Liver (tissue), 8 donors: ENCODE measurements at regions not wholly inside any gene's neighbourhood (a gene's known extent, or its start where the extent isn't known, plus 50 kb on each side); places are given as distances from the start of the nearest gene placed in this dataset.

Experiments used
- DNase-seq: peaks from one replicate; pipeline ENCODE4 v3.0.0-alpha.2; 2017; ENCODE audit warnings: low spot score
- H3K27ac ChIP-seq, 2 donors: one replicate each; pipeline ENCODE4 v1.7.0; 2013; ENCODE audit warnings: inconsistent platforms in 2 of 2, low read length in 2 of 2, control low read depth in 1 of 2, low read depth in 1 of 2, mild to moderate bottlenecking in 1 of 2
- H3K27me3 ChIP-seq, 4 donors: one replicate each; pipeline versions ENCODE4 v1.6.1 to v1.7.0; 2013; ENCODE audit warnings: low read length in 3 of 4, inconsistent platforms in 1 of 4, mild to moderate bottlenecking in 1 of 4, moderate library complexity in 1 of 4; ENCODE audit not compliant: control insufficient read depth in 4 of 4, insufficient read depth in 4 of 4
- H3K36me3 ChIP-seq, 4 donors: one replicate each; pipeline versions ENCODE4 v1.6.1 to v1.7.0; 2013; ENCODE audit warnings: low read length in 3 of 4, mild to moderate bottlenecking in 3 of 4, low read depth in 1 of 4, moderate library complexity in 1 of 4; ENCODE audit not compliant: control insufficient read depth in 4 of 4, insufficient read depth in 3 of 4
- H3K4me1 ChIP-seq, 4 donors: one replicate each; pipeline versions ENCODE4 v1.6.1 to v1.7.0; 2013; ENCODE audit warnings: low read length in 3 of 4, mild to moderate bottlenecking in 3 of 4, moderate library complexity in 1 of 4; ENCODE audit not compliant: control insufficient read depth in 4 of 4, insufficient read depth in 4 of 4
- H3K4me3 ChIP-seq, 3 donors: one replicate each; pipeline versions ENCODE4 v1.6.1 to v1.7.0; 2013; ENCODE audit warnings: low read length in 3 of 3, control low read depth in 1 of 3, low read depth in 1 of 3, mild to moderate bottlenecking in 1 of 3
- H3K9ac ChIP-seq, 2 donors: one replicate each; pipeline ENCODE4 v1.7.0; 2013; ENCODE audit warnings: low read length in 2 of 2, mild to moderate bottlenecking in 2 of 2, moderate library complexity in 2 of 2, control low read depth in 1 of 2, low read depth in 1 of 2
- H3K9me3 ChIP-seq, 4 donors: one replicate each; pipeline versions ENCODE4 v1.6.1 to v1.7.0; 2013; ENCODE audit warnings: low read length in 3 of 4; ENCODE audit not compliant: control insufficient read depth in 4 of 4
- EGR1 ChIP-seq, 2 donors: IDR thresholded peaks; 2 replicates each; pipeline ENCODE4 v1.6.1; 2016 to 2018; ENCODE audit warnings: antibody characterized with exemption in 2 of 2, low read depth in 2 of 2
- FOXA1 ChIP-seq: IDR thresholded peaks from 2 replicates; pipeline ENCODE4 v1.6.1; 2016; ENCODE audit warnings: antibody characterized with exemption
- FOXA2 ChIP-seq: IDR thresholded peaks from 2 replicates; pipeline ENCODE4 v1.6.1; 2016; ENCODE audit warnings: antibody characterized with exemption
- GABPA ChIP-seq, 2 donors: IDR thresholded peaks in 1 of 2; conservative IDR thresholded peaks in 1 of 2; 2 replicates each; pipeline ENCODE4 v1.6.1; 2016; ENCODE audit warnings: antibody characterized with exemption in 2 of 2, mild to moderate bottlenecking in 1 of 2, moderate library complexity in 1 of 2
- HNF4A ChIP-seq, 2 donors: conservative IDR thresholded peaks; 2 replicates each; pipeline ENCODE4 v1.6.1; 2016; ENCODE audit warnings: antibody characterized with exemption in 2 of 2, mild to moderate bottlenecking in 2 of 2
- HNF4G ChIP-seq: IDR thresholded peaks from 2 replicates; pipeline ENCODE4 v1.6.1; 2016; ENCODE audit warnings: antibody characterized with exemption
- JUND ChIP-seq, 2 donors: IDR thresholded peaks; 2 replicates each; pipeline ENCODE4 v1.6.1; 2016; ENCODE audit warnings: antibody characterized with exemption in 2 of 2
- NR2F2 ChIP-seq: IDR thresholded peaks from 2 replicates; pipeline ENCODE4 v1.6.1; 2016; ENCODE audit warnings: antibody characterized with exemption
- RXRA ChIP-seq, 2 donors: IDR thresholded peaks; 2 replicates each; pipeline ENCODE4 v1.6.1; 2017 to 2018; ENCODE audit warnings: antibody characterized with exemption in 2 of 2, mild to moderate bottlenecking in 1 of 2
- SP1 ChIP-seq: IDR thresholded peaks from 2 replicates; pipeline ENCODE4 v1.6.1; 2018; ENCODE audit warnings: antibody characterized with exemption, mild to moderate bottlenecking
- TAF1 ChIP-seq: conservative IDR thresholded peaks from 2 replicates; pipeline ENCODE4 v1.6.1; 2016; ENCODE audit warnings: antibody characterized with exemption, mild to moderate bottlenecking
- YY1 ChIP-seq: IDR thresholded peaks from 2 replicates; pipeline ENCODE4 v1.6.1; 2016; ENCODE audit warnings: antibody characterized with exemption, mild to moderate bottlenecking
- WGBS: extraction: QIAGEN DNeasy Blood & Tissue Kit; methylation state at CpG from one replicate; pipeline ENCODE4 v1.1.7; 2013; 5-methylcytosine and 5-hydroxymethylcytosine counted together
- TF ChIP-seq, protein P1 (sequence below): IDR thresholded peaks from 2 replicates; pipeline ENCODE4 v1.6.1; 2016; ENCODE audit warnings: antibody characterized with exemption
- TF ChIP-seq, protein P2 (sequence below): fragments of 150-350 bp; IDR thresholded peaks from 2 replicates; pipeline ENCODE4 v1.5.1; 2017; ENCODE audit warnings: improper control_type of control experiment, low read depth, low read length; ENCODE audit not compliant: missing input control
- TF ChIP-seq, protein P3 (sequence below): IDR thresholded peaks from 2 replicates; pipeline ENCODE4 v1.6.1; 2016; ENCODE audit warnings: antibody characterized with exemption
- TF ChIP-seq, protein P4 (sequence below): IDR thresholded peaks from 2 replicates; pipeline ENCODE4 v1.6.1; 2016; ENCODE audit warnings: antibody characterized with exemption, mild to moderate bottlenecking
- donor health status: healthy.
- donor health status: healthy.
- donor health status: healthy.
- donor health status: healthy.
- donor health status: healthy.

DNA sequence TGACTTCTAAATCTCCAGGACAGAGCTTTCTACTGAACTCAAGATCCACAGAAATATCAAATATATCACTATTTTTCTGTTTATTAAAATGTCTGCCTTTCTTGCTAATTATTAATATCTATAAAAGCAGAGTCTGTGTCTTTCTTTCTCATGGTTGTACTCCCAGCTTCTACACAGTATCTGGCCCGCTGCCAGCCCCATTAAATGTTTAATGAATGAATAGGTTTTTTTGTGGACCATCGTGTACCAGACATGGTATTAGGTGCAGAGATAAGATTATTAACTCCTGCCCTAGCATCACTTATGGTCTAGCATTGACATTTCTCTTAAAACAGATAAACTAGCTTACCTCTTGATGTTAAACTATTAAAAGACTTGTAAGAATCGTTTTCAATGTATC, 111.4 kb upstream of the RBMS3 start:
- Histone ChIP-seq H3K36me3 (no peaks in the 10 kb centered on the region), H3K4me3 (no peak overlapping the region), H3K27ac (no peak overlapping the region), H3K4me1 (no peaks in the 10 kb centered on the region), H3K27me3 (no peaks in the 10 kb centered on the region), H3K9me3 (no peaks in the 10 kb centered on the region), H3K9ac (no peak overlapping the region)
- TF ChIP-seq NR2F2 (no peak), JUND (IDR thresholded peaks at IDR 0.05) (no peak), TAF1 (no peak), EGR1 (IDR thresholded peaks at IDR 0.05; ENCODE audit: low read depth in 2 of 2) (no peak), SP1 (no peak), FOXA1 (no peak), YY1 (no peak), HNF4A (conservative IDR thresholded peaks at IDR 0.05) (no peak), HNF4G (no peak), FOXA2 (no peak), GABPA (IDR thresholded peaks at IDR 0.05 in 1 of 2, conservative IDR thresholded peaks at IDR 0.05 in 1 of 2) (no peak), RXRA (IDR thresholded peaks at IDR 0.05) (no peak)
- TF ChIP-seq, protein P1, sequence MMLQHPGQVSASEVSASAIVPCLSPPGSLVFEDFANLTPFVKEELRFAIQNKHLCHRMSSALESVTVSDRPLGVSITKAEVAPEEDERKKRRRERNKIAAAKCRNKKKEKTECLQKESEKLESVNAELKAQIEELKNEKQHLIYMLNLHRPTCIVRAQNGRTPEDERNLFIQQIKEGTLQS, result no peak
- TF ChIP-seq, protein P2, sequence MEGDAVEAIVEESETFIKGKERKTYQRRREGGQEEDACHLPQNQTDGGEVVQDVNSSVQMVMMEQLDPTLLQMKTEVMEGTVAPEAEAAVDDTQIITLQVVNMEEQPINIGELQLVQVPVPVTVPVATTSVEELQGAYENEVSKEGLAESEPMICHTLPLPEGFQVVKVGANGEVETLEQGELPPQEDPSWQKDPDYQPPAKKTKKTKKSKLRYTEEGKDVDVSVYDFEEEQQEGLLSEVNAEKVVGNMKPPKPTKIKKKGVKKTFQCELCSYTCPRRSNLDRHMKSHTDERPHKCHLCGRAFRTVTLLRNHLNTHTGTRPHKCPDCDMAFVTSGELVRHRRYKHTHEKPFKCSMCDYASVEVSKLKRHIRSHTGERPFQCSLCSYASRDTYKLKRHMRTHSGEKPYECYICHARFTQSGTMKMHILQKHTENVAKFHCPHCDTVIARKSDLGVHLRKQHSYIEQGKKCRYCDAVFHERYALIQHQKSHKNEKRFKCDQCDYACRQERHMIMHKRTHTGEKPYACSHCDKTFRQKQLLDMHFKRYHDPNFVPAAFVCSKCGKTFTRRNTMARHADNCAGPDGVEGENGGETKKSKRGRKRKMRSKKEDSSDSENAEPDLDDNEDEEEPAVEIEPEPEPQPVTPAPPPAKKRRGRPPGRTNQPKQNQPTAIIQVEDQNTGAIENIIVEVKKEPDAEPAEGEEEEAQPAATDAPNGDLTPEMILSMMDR, result no peak
- TF ChIP-seq, protein P3, sequence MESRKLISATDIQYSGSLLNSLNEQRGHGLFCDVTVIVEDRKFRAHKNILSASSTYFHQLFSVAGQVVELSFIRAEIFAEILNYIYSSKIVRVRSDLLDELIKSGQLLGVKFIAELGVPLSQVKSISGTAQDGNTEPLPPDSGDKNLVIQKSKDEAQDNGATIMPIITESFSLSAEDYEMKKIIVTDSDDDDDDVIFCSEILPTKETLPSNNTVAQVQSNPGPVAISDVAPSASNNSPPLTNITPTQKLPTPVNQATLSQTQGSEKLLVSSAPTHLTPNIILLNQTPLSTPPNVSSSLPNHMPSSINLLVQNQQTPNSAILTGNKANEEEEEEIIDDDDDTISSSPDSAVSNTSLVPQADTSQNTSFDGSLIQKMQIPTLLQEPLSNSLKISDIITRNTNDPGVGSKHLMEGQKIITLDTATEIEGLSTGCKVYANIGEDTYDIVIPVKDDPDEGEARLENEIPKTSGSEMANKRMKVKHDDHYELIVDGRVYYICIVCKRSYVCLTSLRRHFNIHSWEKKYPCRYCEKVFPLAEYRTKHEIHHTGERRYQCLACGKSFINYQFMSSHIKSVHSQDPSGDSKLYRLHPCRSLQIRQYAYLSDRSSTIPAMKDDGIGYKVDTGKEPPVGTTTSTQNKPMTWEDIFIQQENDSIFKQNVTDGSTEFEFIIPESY, result no peak
- TF ChIP-seq, protein P4, sequence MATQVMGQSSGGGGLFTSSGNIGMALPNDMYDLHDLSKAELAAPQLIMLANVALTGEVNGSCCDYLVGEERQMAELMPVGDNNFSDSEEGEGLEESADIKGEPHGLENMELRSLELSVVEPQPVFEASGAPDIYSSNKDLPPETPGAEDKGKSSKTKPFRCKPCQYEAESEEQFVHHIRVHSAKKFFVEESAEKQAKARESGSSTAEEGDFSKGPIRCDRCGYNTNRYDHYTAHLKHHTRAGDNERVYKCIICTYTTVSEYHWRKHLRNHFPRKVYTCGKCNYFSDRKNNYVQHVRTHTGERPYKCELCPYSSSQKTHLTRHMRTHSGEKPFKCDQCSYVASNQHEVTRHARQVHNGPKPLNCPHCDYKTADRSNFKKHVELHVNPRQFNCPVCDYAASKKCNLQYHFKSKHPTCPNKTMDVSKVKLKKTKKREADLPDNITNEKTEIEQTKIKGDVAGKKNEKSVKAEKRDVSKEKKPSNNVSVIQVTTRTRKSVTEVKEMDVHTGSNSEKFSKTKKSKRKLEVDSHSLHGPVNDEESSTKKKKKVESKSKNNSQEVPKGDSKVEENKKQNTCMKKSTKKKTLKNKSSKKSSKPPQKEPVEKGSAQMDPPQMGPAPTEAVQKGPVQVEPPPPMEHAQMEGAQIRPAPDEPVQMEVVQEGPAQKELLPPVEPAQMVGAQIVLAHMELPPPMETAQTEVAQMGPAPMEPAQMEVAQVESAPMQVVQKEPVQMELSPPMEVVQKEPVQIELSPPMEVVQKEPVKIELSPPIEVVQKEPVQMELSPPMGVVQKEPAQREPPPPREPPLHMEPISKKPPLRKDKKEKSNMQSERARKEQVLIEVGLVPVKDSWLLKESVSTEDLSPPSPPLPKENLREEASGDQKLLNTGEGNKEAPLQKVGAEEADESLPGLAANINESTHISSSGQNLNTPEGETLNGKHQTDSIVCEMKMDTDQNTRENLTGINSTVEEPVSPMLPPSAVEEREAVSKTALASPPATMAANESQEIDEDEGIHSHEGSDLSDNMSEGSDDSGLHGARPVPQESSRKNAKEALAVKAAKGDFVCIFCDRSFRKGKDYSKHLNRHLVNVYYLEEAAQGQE, result no peak
- WGBS, result 71% methylated on average over 3 of the region's 3 CpGs
- no peak for DNase-seq
